Chondrocyte (in vitro differentiated cells): ENCODE measurements at regions not wholly inside any gene's neighbourhood (a gene's known extent, or its start where the extent isn't known, plus 50 kb on each side); places are given as distances from the start of the nearest gene placed in this dataset.
"Not testable (repeated sequence)": the region's sequence is repeated elsewhere in the genome, so short reads cannot be mapped to it uniquely, and the experiment has no call there.

Source experiments
- DNase-seq: peaks from one replicate; pipeline ENCODE4 v3.0.0; 2021; ENCODE audit warnings: mixed read lengths, low spot score
- H3K27ac Mint-ChIP-seq: one replicate; pipeline ENCODE4 v1.8.0; 2021; ENCODE audit warnings: mild to moderate bottlenecking, moderate library complexity, mixed read lengths; ENCODE audit not compliant: unreplicated experiment
- H3K27me3 Mint-ChIP-seq: 2 replicates; pipeline ENCODE4 v1.8.0; 2021; ENCODE audit warnings: low read depth, mixed read lengths
- H3K36me3 Mint-ChIP-seq: 2 replicates; pipeline ENCODE4 v1.8.0; 2021; ENCODE audit warnings: low read depth, mixed read lengths
- H3K4me1 Mint-ChIP-seq: 2 replicates; pipeline ENCODE4 v1.8.0; 2021; ENCODE audit warnings: low read depth, mild to moderate bottlenecking, mixed read lengths
- H3K4me3 Mint-ChIP-seq: one replicate; pipeline ENCODE4 v1.8.0; 2021; ENCODE audit warnings: mild to moderate bottlenecking, moderate library complexity, mixed read lengths; ENCODE audit not compliant: unreplicated experiment
- H3K9me3 Mint-ChIP-seq: 2 replicates; pipeline ENCODE4 v1.8.0; 2021; ENCODE audit warnings: low read depth, mixed read lengths
- CTCF ChIP-seq: fragments of 200-600 bp; sonication (generic); IDR thresholded peaks from 2 replicates; pipeline ENCODE4 v1.5.0; 2021; ENCODE audit warnings: antibody characterized with exemption, mild to moderate bottlenecking, moderate library complexity

GRCh38 chr2:176895158-176895557, 317.4 kb upstream of the HNRNPA3 start:
- no peaks in the 10 kb centered on the region for H3K4me1 Mint-ChIP-seq
- H3K9me3 Mint-ChIP-seq, result no peaks in the 10 kb centered on the region
- H3K27ac Mint-ChIP-seq, result no peak overlapping the region
- no peaks in the 10 kb centered on the region for H3K36me3 Mint-ChIP-seq
- no peak overlapping the region for H3K4me3 Mint-ChIP-seq
- DNase-seq, result no peak
- peaks cover 11% of the 10 kb centered on the region for H3K27me3 Mint-ChIP-seq
- TF ChIP-seq CTCF, result no peak

- Mint-ChIP-seq H3K9me3 (no peaks in the 10 kb centered on the region), H3K4me1 (no peaks in the 10 kb centered on the region), H3K27me3 (peaks cover 23% of the 10 kb centered on the region), H3K36me3 (no peaks in the 10 kb centered on the region), H3K27ac (no peak overlapping the region), H3K4me3 (no peak overlapping the region)
- no peak for TF ChIP-seq CTCF
- DNase-seq, result no peak
Observed at GRCh38 chr2:176902454-176902853, 310.1 kb upstream of the HNRNPA3 start.

GRCh38 chr2:176904053-176904452, 308.5 kb upstream of the HNRNPA3 start:
- H3K4me1 Mint-ChIP-seq, DNase-seq, H3K4me3 Mint-ChIP-seq, H3K36me3 Mint-ChIP-seq, H3K9me3 Mint-ChIP-seq, H3K27ac Mint-ChIP-seq: not testable (repeated sequence)
- H3K27me3 Mint-ChIP-seq, result peaks cover 22% of the 10 kb centered on the region

- H3K9me3 Mint-ChIP-seq, result no peaks in the 10 kb centered on the region
- no peak for DNase-seq
- H3K4me3 Mint-ChIP-seq, result no peak overlapping the region
- H3K27ac Mint-ChIP-seq, result no peak overlapping the region
- no peaks in the 10 kb centered on the region for H3K4me1 Mint-ChIP-seq
- peaks cover 18% of the 10 kb centered on the region for H3K27me3 Mint-ChIP-seq
- no peaks in the 10 kb centered on the region for H3K36me3 Mint-ChIP-seq
- TF ChIP-seq CTCF, result no peak
Observed at GRCh38 chr2:176907341-176907740, 305.3 kb upstream of the HNRNPA3 start.

GRCh38 chr2:176910828-176911227, 301.8 kb upstream of the HNRNPA3 start:
- H3K27me3 Mint-ChIP-seq, result peaks cover 9% of the 10 kb centered on the region
- no peak for TF ChIP-seq CTCF
- H3K4me3 Mint-ChIP-seq, result no peak overlapping the region
- no peak overlapping the region for H3K27ac Mint-ChIP-seq
- H3K9me3 Mint-ChIP-seq, result no peaks in the 10 kb centered on the region
- H3K36me3 Mint-ChIP-seq, result no peaks in the 10 kb centered on the region
- no peak for DNase-seq
- H3K4me1 Mint-ChIP-seq, result no peaks in the 10 kb centered on the region

- Mint-ChIP-seq H3K27me3 (peaks cover 2% of the 10 kb centered on the region), H3K27ac (no peak overlapping the region), H3K36me3 (no peaks in the 10 kb centered on the region), H3K4me3 (no peak overlapping the region), H3K4me1 (no peaks in the 10 kb centered on the region), H3K9me3 (no peaks in the 10 kb centered on the region)
- TF ChIP-seq CTCF, result no peak
- no peak for DNase-seq
Observed at GRCh38 chr2:176913955-176914354, 298.6 kb upstream of the HNRNPA3 start.
